ENCODE measurements at regions not wholly inside any gene's neighbourhood (a gene's known extent, or its start where the extent isn't known, plus 50 kb on each side); places are given as distances from the start of the nearest gene placed in this dataset.
"Not testable (repeated sequence)": the region's sequence is repeated elsewhere in the genome, so short reads cannot be mapped to it uniquely, and the experiment has no call there.

- in situ Hi-C loops (cut with HindIII; ENCODE audit: extremely low pct_ligation_motif_present, low pct_unique_long_range_greater_than_20kb); H3K4me1 ChIP-seq (ENCODE audit: insufficient read depth, low read length); CTCF ChIA-PET (ENCODE audit: low intra/inter-chr PET ratio, low total read pairs); DNase-seq (ENCODE audit: low spot score); H3K36me3 ChIP-seq (replicated peaks in 1 of 2; ENCODE audit: control insufficient read depth in 1 of 2, insufficient read depth in 2 of 2, low read length in 2 of 2); H3K4me3 ChIP-seq (replicated peaks in 1 of 3; ENCODE audit: insufficient read depth in 1 of 3, low read depth in 2 of 3, low read length in 3 of 3); H3K79me2 ChIP-seq (ENCODE audit: insufficient read depth, low read length); POLR2A ChIA-PET; FAIRE-seq; H3K27me3 ChIP-seq (ENCODE audit: control insufficient read depth in 1 of 2, insufficient read depth in 2 of 2, low read length in 2 of 2); H3K9ac ChIP-seq (ENCODE audit: insufficient read depth, low read depth, low read length); BruUV-seq (replicated peaks); H3K27ac ChIP-seq (ENCODE audit: extremely low read length, insufficient read depth, low read length); H3K4me2 ChIP-seq (ENCODE audit: low read depth, low read length); H2AFZ ChIP-seq (ENCODE audit: low read length); H4K20me1 ChIP-seq (ENCODE audit: insufficient read depth, low read length); H3K9me3 ChIP-seq (ENCODE audit: low read length); ATAC-seq: not testable (repeated sequence)
- intact Hi-C loops (cut with micrococcal nuclease; ENCODE audit: unreplicated experiment): loop anchor here (10.0 kb wide), 1 partner anchor 934 kb away; no protein-coding TSS in a partner anchor
- no CpG with 5 or more reads among the region's 4 CpGs for WGBS (ENCODE audit: low lambda C conversion rate)
- 0 out of 2 replicates have a peak, but pooled peaks have one; percentile 49 for TF ChIP-seq ZNF281 (CRISPR knock-in tag; IDR thresholded peaks at IDR 0.05; ENCODE audit: borderline replicate concordance)
Observed at GRCh38 chr2:39830610-39831009, 51.6 kb upstream of the THUMPD2 start.

All from HepG2 (cell line).